Neural progenitor cell (in vitro differentiated cells): ENCODE measurements at regions not wholly inside any gene's neighbourhood (a gene's known extent, or its start where the extent isn't known, plus 50 kb on each side); places are given as distances from the start of the nearest gene placed in this dataset.

ENCODE experiments used
- DNase-seq: peaks from one replicate; pipeline ENCODE4 v3.0.0-alpha.2; 2016; ENCODE audit warnings: low spot score
- H2AFZ ChIP-seq: fragments of 200-600 bp; sonication (generic); replicated peaks from 2 replicates; pipeline ENCODE4 v1.6.1; 2016; ENCODE audit warnings: antibody characterized with exemption
- H3F3A ChIP-seq: fragments of 200-600 bp; sonication (generic); 2 replicates; pipeline ENCODE4 v1.6.1; 2016; ENCODE audit warnings: antibody characterized with exemption, low read depth
- H3K27ac ChIP-seq: fragments of 200-600 bp; sonication (generic); 2 replicates; pipeline ENCODE4 v1.5.1; 2016; ENCODE audit warnings: mild to moderate bottlenecking
- H3K27me3 ChIP-seq: fragments of 200-600 bp; sonication (generic); 2 replicates; pipeline ENCODE4 v1.6.1; 2016; ENCODE audit warnings: mild to moderate bottlenecking, moderate library complexity
- H3K36me3 ChIP-seq: fragments of 200-600 bp; sonication (generic); 2 replicates; pipeline ENCODE4 v1.5.1; 2016
- H3K4me1 ChIP-seq: fragments of 200-600 bp; sonication (generic); 2 replicates; pipeline ENCODE4 v1.6.1; 2016; ENCODE audit warnings: mixed run types
- H3K4me2 ChIP-seq: fragments of 200-600 bp; sonication (generic); 2 replicates; pipeline ENCODE4 v1.6.1; 2016
- H3K4me3 ChIP-seq: fragments of 200-600 bp; sonication (generic); 2 replicates; pipeline ENCODE4 v1.5.1; 2016
- H3K79me2 ChIP-seq: fragments of 200-600 bp; sonication (generic); 2 replicates; pipeline ENCODE4 v1.6.1; 2016; ENCODE audit warnings: low read depth
- H3K9ac ChIP-seq: fragments of 200-600 bp; sonication (generic); 2 replicates; pipeline ENCODE4 v1.6.1; 2016
- H3K9me3 ChIP-seq: fragments of 200-600 bp; sonication (generic); 2 replicates; pipeline ENCODE4 v1.5.1; 2016; ENCODE audit warnings: low read depth
- H4K20me1 ChIP-seq: fragments of 200-600 bp; sonication (generic); 2 replicates; pipeline ENCODE4 v1.6.1; 2016; ENCODE audit warnings: low read depth
- H3K27ac Mint-ChIP-seq: 3 replicates; pipeline ENCODE4 v1.8.0; 2021; ENCODE audit warnings: mixed read lengths
- H3K27me3 Mint-ChIP-seq: 2 replicates; pipeline ENCODE4 v1.8.0; 2022; ENCODE audit warnings: low read depth, mild to moderate bottlenecking, inconsistent platforms, moderate library complexity, mixed read lengths; ENCODE audit not compliant: insufficient read depth
- H3K36me3 Mint-ChIP-seq: 3 replicates; pipeline ENCODE4 v1.8.0; 2021; ENCODE audit warnings: mixed read lengths
- H3K4me1 Mint-ChIP-seq: 3 replicates; pipeline ENCODE4 v1.8.0; 2021; ENCODE audit warnings: mixed read lengths
- H3K4me3 Mint-ChIP-seq: 3 replicates; pipeline ENCODE4 v1.8.0; 2021; ENCODE audit warnings: mild to moderate bottlenecking, moderate library complexity, mixed read lengths
- H3K9me3 Mint-ChIP-seq: 3 replicates; pipeline ENCODE4 v1.8.0; 2020; ENCODE audit warnings: mixed read lengths
- CTCF ChIP-seq: fragments of 200-600 bp; sonication (generic); IDR thresholded peaks from 2 replicates; pipeline ENCODE4 v1.5.1; 2017; ENCODE audit warnings: antibody characterized with exemption, mild to moderate bottlenecking
- EZH2 ChIP-seq: fragments of 200-600 bp; sonication (generic); IDR thresholded peaks from 2 replicates; pipeline ENCODE4 v1.6.1; 2017; ENCODE audit warnings: antibody characterized with exemption, mild to moderate bottlenecking, moderate library complexity
- EZH2phosphoT487 ChIP-seq: fragments of 200-600 bp; sonication (generic); IDR thresholded peaks from 2 replicates; pipeline ENCODE4 v1.6.1; 2017; ENCODE audit warnings: antibody characterized with exemption

- Mint-ChIP-seq H3K27me3 (no peaks in the 10 kb centered on the region), H3K9me3 (no peaks in the 10 kb centered on the region)
- no peak overlapping the region for H3K9ac ChIP-seq
Observed at GRCh38 chr9:107390279-107390678, 99.3 kb downstream of the KLF4 start.

GRCh38 chr9:107389617-107390071, 99.9 kb downstream of the KLF4 start:
- H3K4me2 ChIP-seq: no peak overlapping the region
- H3K4me1 ChIP-seq: no peaks in the 10 kb centered on the region
- H3K9me3 ChIP-seq: no peaks in the 10 kb centered on the region
- no peaks in the 10 kb centered on the region for H3K79me2 ChIP-seq
- H2AFZ ChIP-seq: no peak overlapping the region
- peaks cover 5% of the 10 kb centered on the region for H3K4me1 Mint-ChIP-seq
- H3K36me3 Mint-ChIP-seq: no peaks in the 10 kb centered on the region
- H3K27me3 Mint-ChIP-seq: no peaks in the 10 kb centered on the region
- no peaks in the 10 kb centered on the region for H3K36me3 ChIP-seq
- no peak for TF ChIP-seq CTCF
- no peak for TF ChIP-seq EZH2
- TF ChIP-seq EZH2phosphoT487: no peak
- no peak overlapping the region for H3K4me3 ChIP-seq
- H3F3A ChIP-seq: no peaks in the 10 kb centered on the region
- no peaks in the 10 kb centered on the region for H4K20me1 ChIP-seq
- no peak overlapping the region for H3K27ac ChIP-seq
- no peak overlapping the region for H3K4me3 Mint-ChIP-seq
- DNase-seq: no peak
- H3K27ac Mint-ChIP-seq: no peak overlapping the region
- no peaks in the 10 kb centered on the region for H3K27me3 ChIP-seq
- H3K9ac ChIP-seq: no peak overlapping the region
- no peaks in the 10 kb centered on the region for H3K9me3 Mint-ChIP-seq

More at GRCh38 chr9:107390279-107390678, 99.3 kb downstream of the KLF4 start:
- H3K4me2 ChIP-seq: no peak overlapping the region
- H3K4me1 Mint-ChIP-seq: peaks cover 5% of the 10 kb centered on the region
- H3K4me3 ChIP-seq: no peak overlapping the region
- no peak overlapping the region for H3K27ac Mint-ChIP-seq
- no peak overlapping the region for H3K4me3 Mint-ChIP-seq
- TF ChIP-seq EZH2: no peak
- TF ChIP-seq EZH2phosphoT487: no peak
- TF ChIP-seq CTCF: no peak
- H3K9me3 ChIP-seq: no peaks in the 10 kb centered on the region
- no peaks in the 10 kb centered on the region for H3K27me3 ChIP-seq
- no peaks in the 10 kb centered on the region for H3F3A ChIP-seq
- no peaks in the 10 kb centered on the region for H3K79me2 ChIP-seq
- DNase-seq: no peak
- no peaks in the 10 kb centered on the region for H3K36me3 Mint-ChIP-seq
- H3K27ac ChIP-seq: no peak overlapping the region
- no peaks in the 10 kb centered on the region for H3K4me1 ChIP-seq
- no peaks in the 10 kb centered on the region for H4K20me1 ChIP-seq
- no peak overlapping the region for H2AFZ ChIP-seq
- no peaks in the 10 kb centered on the region for H3K36me3 ChIP-seq

GRCh38 chr9:107388890-107389289, 100.7 kb downstream of the KLF4 start:
- H3K4me3 Mint-ChIP-seq: no peak overlapping the region
- H3K27ac ChIP-seq: no peak overlapping the region
- H3K4me1 ChIP-seq: no peaks in the 10 kb centered on the region
- no peaks in the 10 kb centered on the region for H3K79me2 ChIP-seq
- TF ChIP-seq CTCF (no peak), EZH2phosphoT487 (no peak), EZH2 (no peak)
- no peaks in the 10 kb centered on the region for H4K20me1 ChIP-seq
- no peak for DNase-seq
- H3K27me3 ChIP-seq: no peaks in the 10 kb centered on the region
- H3F3A ChIP-seq: no peaks in the 10 kb centered on the region
- no peak overlapping the region for H3K27ac Mint-ChIP-seq
- H3K9ac ChIP-seq: no peak overlapping the region
- no peaks in the 10 kb centered on the region for H3K9me3 Mint-ChIP-seq
- no peaks in the 10 kb centered on the region for H3K36me3 Mint-ChIP-seq
- no peaks in the 10 kb centered on the region for H3K4me1 Mint-ChIP-seq
- no peak overlapping the region for H2AFZ ChIP-seq
- H3K4me2 ChIP-seq: no peak overlapping the region
- H3K36me3 ChIP-seq: no peaks in the 10 kb centered on the region
- H3K4me3 ChIP-seq: no peak overlapping the region
- H3K27me3 Mint-ChIP-seq: no peaks in the 10 kb centered on the region
- no peaks in the 10 kb centered on the region for H3K9me3 ChIP-seq
